Body of pancreas (tissue), 4 donors: ENCODE measurements at regions not wholly inside any gene's neighbourhood (a gene's known extent, or its start where the extent isn't known, plus 50 kb on each side); places are given as distances from the start of the nearest gene placed in this dataset.

Source experiments
- CTCF ChIP-seq, 7 experiments: fragments of 450-650 bp in 4 of 7; fragments of 200-600 bp in 3 of 7; sonication (generic) in 3 of 7; IDR thresholded peaks; one replicate each; pipeline ENCODE4 v1.5.1; 2016 to 2019; ENCODE audit warnings: antibody characterized with exemption in 7 of 7
- POLR2A ChIP-seq, 3 donors: fragments of 450-650 bp; IDR thresholded peaks; one replicate each; pipeline ENCODE4 v1.6.1; 2016; ENCODE audit warnings: antibody characterized with exemption in 3 of 3, mild to moderate bottlenecking in 2 of 3

- no peak for TF ChIP-seq POLR2A (IDR thresholded peaks at IDR 0.05)
- no peak for TF ChIP-seq CTCF (IDR thresholded peaks at IDR 0.05)
Measured at GRCh38 chr21:43274946-43275310, 106.1 kb downstream of the CRYAA start.
